HG03342 (cell line): ENCODE measurements at regions not wholly inside any gene's neighbourhood (a gene's known extent, or its start where the extent isn't known, plus 50 kb on each side); places are given as distances from the start of the nearest gene placed in this dataset.

Experiments used
- ATAC-seq: cut with Tn5 transposase; IDR thresholded peaks from one replicate; pipeline ENCODE4 v1.9.1; 2021; ENCODE audit warnings: mild to moderate bottlenecking, moderate library complexity; ENCODE audit not compliant: unreplicated experiment

- no peak for ATAC-seq
Observed at GRCh38 chr11:27195837-27196202, 155.2 kb downstream of the BBOX1 start.

DNA sequence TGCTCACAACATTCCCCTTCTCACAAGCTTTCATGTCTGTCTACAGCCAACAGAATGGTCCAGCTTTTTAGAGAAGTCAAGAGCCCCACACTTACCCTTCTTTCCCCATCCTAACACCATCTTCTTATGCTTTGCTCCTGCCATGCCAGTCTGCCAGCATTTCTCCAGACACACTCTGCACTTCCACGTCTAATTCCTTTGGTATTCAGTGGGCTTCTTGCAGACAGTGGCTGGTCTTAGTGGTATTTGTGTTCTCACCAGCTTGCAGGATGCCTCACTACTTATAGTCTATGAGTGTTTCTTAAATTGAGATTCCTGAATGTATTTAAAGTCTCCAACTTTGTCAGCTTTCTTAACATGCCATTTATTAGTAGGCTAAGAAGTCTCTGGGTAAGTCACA lies 154.4 kb downstream of the BBOX1 start:
- ATAC-seq: no peak

- ATAC-seq: no peak
Observed at GRCh38 chr11:27193434-27194225, 153.0 kb downstream of the BBOX1 start.

GRCh38 chr11:27192184-27192583 lies 151.6 kb downstream of the BBOX1 start:
- no peak for ATAC-seq

- ATAC-seq: no peak
Observed at GRCh38 chr11:27191639-27192038, 151.0 kb downstream of the BBOX1 start.

DNA sequence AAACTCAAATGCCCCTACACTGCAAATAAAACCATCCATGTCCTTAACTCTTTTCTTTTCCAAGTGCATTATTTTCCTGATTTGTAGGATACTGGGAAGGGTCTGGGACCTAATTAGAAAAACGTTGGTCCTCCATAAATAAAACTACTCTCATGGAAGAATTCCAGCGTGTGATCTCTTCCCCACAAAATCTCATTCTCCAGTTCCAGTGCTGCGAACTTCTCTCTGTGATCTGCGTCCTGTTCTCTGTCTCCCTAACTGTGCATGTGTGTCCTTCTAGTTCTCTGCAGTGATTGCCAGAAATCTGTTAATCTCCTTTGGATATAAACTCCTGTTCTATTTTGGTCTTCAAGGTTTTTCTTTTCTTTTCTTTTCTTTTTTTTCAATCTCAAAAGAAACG lies 148.1 kb downstream of the BBOX1 start:
- ATAC-seq: no peak

GRCh38 chr11:27187848-27188621 lies 147.4 kb downstream of the BBOX1 start:
- ATAC-seq: no peak

DNA sequence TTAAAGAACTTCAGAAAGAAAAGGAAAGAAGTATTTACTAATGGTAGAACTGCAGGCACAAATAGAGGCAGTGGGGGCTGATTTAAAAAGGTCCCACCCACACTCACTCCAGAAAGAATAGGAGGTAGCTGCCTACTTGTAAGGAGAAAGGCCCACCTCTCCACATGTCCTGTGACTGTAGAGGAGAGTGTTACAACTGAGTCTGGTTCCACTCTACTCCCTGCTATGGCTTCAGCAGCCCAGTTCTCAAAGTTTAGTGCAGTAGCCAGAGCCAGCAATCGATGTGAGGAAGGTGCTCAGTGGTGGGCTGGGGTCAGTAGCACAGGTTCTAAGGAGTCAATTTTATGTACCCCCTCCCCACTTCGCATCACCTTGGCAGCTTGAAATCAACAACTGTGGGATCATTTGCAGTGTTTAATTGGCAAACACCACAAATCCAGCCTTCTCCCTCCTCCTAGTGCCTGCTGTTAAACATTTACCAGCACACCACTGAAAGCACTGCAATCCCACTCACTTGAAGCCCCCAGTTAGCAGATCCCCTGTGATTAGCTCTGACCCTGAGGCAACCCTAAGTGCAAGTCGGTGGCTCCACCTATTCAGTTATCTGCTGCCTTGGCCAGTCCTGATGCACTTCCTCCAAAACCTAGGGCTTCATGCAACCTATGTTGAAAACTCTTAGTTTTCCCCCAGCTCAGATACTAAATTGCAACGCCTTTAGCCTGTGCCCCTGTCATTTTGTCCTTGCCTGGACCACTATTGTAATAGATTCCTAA lies 146.6 kb downstream of the BBOX1 start:
- no peak for ATAC-seq

DNA sequence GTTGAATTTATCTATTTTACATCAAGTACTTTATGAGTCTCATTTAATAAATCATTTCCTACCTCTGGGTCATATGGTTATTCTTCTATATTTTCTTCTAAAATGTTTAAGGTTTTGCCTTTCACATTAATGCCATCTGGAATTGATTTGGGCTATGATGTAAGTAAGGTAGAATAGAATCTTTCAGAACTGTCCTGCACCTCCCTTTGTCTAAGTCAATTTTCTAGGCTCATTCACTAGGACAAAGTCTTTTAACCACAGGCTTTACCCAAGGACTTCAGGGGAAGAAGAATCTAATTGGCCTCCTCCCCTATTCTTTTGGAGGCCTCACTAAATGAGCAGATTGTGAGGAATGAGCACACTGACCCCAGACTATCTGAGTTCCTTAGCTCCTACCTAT lies 146.0 kb downstream of the BBOX1 start:
- ATAC-seq: no peak

- ATAC-seq: no peak
Observed at GRCh38 chr11:27184458-27185312, 144.1 kb downstream of the BBOX1 start.

GRCh38 chr11:27183672-27184457 lies 143.2 kb downstream of the BBOX1 start:
- ATAC-seq: peak; percentile 54

DNA sequence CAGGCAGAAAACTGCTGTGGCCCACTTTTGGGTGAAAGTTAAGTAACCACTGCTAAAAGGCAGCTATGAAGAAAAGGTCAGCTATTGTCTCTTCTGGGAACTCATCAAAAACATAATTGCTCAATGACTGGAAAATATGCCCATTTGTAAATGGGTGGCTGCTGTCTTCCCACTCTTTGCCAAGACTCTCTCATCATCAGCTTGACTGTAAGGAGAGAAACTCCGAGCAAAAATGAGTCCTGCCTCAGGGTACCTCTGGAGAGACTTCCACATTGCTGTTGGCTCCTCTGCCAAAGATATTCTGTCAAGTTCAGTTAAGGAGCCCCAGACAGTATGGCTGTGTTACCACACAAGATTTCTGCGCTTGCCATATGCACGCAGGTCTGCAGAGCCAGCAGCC lies 138.7 kb downstream of the BBOX1 start:
- ATAC-seq: no peak

DNA sequence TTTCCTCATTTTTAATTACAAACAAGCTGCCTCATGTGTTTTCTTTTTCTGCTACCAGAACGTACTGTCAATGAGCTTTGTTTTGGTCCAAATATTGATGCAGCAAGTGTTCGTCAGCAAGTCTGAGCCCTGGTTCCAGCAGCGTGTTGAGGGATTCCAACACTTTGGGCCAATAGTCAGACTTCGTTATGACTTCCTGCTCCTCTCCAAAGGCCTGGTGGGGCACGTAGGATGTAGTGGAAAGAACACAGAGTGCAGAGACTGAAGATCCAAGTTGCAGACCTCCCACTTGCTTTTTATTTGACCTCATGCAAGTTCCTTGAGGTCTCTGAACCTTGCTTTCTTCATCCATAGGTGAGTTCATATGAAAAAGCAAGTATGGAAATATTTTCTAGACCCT lies 138.2 kb downstream of the BBOX1 start:
- ATAC-seq: no peak
